Breast epithelium (tissue), 4 donors: ENCODE measurements at regions not wholly inside any gene's neighbourhood (a gene's known extent, or its start where the extent isn't known, plus 50 kb on each side); places are given as distances from the start of the nearest gene placed in this dataset.
"Not testable (repeated sequence)": the region's sequence is repeated elsewhere in the genome, so short reads cannot be mapped to it uniquely, and the experiment has no call there.

Experiments used
- DNase-seq, 2 donors: peaks; one replicate each; pipeline ENCODE4 v3.0.0-alpha.2; 2019; ENCODE audit warnings: low spot score in 2 of 2
- H3K27ac ChIP-seq, 2 donors: fragments of 200-600 bp; sonication (generic) in 1 of 2; one replicate each; pipeline ENCODE4 v1.5.1; 2016 to 2019; ENCODE audit warnings: mild to moderate bottlenecking in 1 of 2
- H3K27me3 ChIP-seq, 2 donors: fragments of 200-600 bp; sonication (generic) in 1 of 2; one replicate each; pipeline versions ENCODE4 v1.5.1 to v1.6.0; 2017 to 2019; ENCODE audit warnings: control low read depth in 1 of 2, mild to moderate bottlenecking in 1 of 2
- H3K36me3 ChIP-seq: fragments of 200-600 bp; one replicate; pipeline ENCODE4 v1.5.1; 2019
- H3K4me1 ChIP-seq, 2 donors: fragments of 200-600 bp; sonication (generic); one replicate each; pipeline ENCODE4 v1.5.1; 2016 to 2019; ENCODE audit warnings: control low read depth in 1 of 2
- H3K4me3 ChIP-seq, 3 donors: fragments of 200-600 bp; sonication (generic); 1 replicate in 2 of 3; 2 replicates in 1 of 3; pipeline ENCODE4 v1.5.1; 2016 to 2019; ENCODE audit warnings: mild to moderate bottlenecking in 3 of 3, moderate library complexity in 2 of 3
- H3K9me3 ChIP-seq, 2 donors: fragments of 200-600 bp; sonication (generic) in 1 of 2; one replicate each; pipeline ENCODE4 v1.5.1; 2016 to 2019; ENCODE audit warnings: control low read depth in 1 of 2
- POLR2A ChIP-seq: fragments of 450-650 bp; IDR thresholded peaks from one replicate; pipeline ENCODE4 v1.6.1; 2016; ENCODE audit warnings: antibody characterized with exemption, mild to moderate bottlenecking, moderate library complexity
- POLR2AphosphoS5 ChIP-seq, 3 donors: sonication (generic); formaldehyde crosslinking; IDR thresholded peaks; one replicate each; pipeline ENCODE4 v1.6.1; 2017; ENCODE audit warnings: antibody characterized with exemption in 3 of 3
- intact Hi-C: fragments of 100-400 bp; cut with DNase I; formaldehyde crosslinking; loops from one replicate; pipeline ENCODE4 v1.15.1; 2023; ENCODE audit warnings: low total_unique reads
- TF ChIP-seq, protein P1 (sequence below), 3 donors: fragments of 450-650 bp; IDR thresholded peaks; one replicate each; pipeline ENCODE4 v1.5.1; 2016 to 2017; ENCODE audit warnings: antibody characterized with exemption in 3 of 3, mild to moderate bottlenecking in 3 of 3, moderate library complexity in 3 of 3

DNA sequence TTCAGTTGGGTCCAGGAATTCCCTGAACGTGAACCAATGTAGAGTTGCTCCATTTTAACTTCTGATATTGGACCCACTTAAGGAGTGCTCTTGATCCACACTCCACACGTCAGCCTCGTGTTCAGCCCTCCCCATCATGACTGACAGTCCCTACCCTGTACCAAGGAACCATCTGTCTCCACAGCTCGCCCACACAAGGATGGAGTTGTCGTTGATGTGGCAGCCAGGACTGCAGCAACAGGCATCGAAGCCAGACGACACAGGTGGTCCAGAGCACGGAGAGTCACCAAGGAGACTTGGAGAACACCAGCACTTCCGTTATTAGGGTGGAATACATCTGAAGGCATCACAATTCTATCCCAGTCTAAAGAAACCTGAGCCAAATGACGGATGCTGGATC, 472.1 kb upstream of the NR3C2 start:
- no peaks in the 10 kb centered on the region for H3K36me3 ChIP-seq
- H3K27me3 ChIP-seq = no peaks in the 10 kb centered on the region
- DNase-seq = no peak
- H3K4me1 ChIP-seq = no peaks in the 10 kb centered on the region
- H3K27ac ChIP-seq = no peak overlapping the region
- intact Hi-C loops = no loop called here
- H3K9me3 ChIP-seq = no peaks in the 10 kb centered on the region
- TF ChIP-seq POLR2AphosphoS5 (IDR thresholded peaks at IDR 0.05) = no peak
- TF ChIP-seq, protein P1, sequence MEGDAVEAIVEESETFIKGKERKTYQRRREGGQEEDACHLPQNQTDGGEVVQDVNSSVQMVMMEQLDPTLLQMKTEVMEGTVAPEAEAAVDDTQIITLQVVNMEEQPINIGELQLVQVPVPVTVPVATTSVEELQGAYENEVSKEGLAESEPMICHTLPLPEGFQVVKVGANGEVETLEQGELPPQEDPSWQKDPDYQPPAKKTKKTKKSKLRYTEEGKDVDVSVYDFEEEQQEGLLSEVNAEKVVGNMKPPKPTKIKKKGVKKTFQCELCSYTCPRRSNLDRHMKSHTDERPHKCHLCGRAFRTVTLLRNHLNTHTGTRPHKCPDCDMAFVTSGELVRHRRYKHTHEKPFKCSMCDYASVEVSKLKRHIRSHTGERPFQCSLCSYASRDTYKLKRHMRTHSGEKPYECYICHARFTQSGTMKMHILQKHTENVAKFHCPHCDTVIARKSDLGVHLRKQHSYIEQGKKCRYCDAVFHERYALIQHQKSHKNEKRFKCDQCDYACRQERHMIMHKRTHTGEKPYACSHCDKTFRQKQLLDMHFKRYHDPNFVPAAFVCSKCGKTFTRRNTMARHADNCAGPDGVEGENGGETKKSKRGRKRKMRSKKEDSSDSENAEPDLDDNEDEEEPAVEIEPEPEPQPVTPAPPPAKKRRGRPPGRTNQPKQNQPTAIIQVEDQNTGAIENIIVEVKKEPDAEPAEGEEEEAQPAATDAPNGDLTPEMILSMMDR (IDR thresholded peaks at IDR 0.05) = no peak
- no peak for TF ChIP-seq POLR2A
- H3K4me3 ChIP-seq = no peak overlapping the region

DNA sequence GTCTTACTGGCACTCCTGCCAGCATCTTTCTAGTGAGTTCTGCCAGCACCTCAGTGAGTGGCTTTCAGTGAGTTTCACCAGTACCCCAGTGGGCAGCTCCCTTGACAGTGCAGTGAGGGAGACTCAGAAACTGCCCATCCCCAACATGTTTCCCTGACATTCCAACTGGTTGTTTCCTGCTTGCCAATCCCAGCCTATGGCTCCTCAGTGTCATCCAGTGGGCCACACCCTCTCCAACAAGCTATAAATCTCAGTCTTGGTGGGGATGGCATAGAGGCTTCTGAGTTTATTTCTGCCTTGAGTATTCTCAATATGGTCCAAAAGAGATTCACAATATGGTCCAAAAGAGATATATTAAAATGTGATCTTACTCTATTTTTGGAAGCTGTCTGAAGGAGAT, 461.2 kb upstream of the NR3C2 start:
- TF ChIP-seq POLR2A (no peak), POLR2AphosphoS5 (IDR thresholded peaks at IDR 0.05) (no peak)
- TF ChIP-seq, protein P1 (IDR thresholded peaks at IDR 0.05) = no peak

DNA sequence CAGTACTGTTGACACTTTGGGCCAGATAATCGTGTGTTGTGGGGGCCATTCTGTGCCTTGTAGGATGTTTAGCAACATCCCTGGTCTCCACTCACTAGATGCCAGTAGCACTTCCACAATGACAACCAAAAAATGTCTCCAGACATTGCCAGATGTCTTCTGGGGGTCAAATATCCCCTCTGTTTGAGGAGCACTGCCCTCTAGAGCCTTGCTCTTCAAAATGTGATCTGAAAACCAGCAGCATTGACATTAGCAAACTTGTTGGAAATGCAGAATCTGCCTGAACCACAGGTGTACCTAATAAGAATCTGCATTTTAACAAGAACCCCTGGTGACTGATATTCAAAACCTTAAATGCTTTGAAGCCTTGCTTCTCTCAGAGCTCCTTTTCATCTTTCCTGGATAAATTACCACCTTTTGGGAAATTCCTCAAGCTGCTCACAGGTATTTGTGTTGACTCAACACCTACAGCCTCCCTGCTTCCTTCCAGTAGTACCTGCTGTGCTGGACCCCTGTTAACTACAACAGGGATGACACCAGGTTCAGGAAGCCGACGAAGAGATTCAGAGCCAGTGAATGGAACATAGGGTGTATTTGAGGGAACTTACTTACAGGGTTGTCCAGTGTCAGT, 459.0 kb upstream of the NR3C2 start:
- Histone ChIP-seq H3K4me3 (no peak overlapping the region), H3K36me3 (no peaks in the 10 kb centered on the region), H3K4me1 (no peaks in the 10 kb centered on the region), H3K27me3 (no peaks in the 10 kb centered on the region), H3K9me3 (peaks cover 14 to 21% of the 10 kb centered on the region in 2 donors), H3K27ac (no peak overlapping the region)
- intact Hi-C loops = no loop called here
- no peak for DNase-seq
- TF ChIP-seq, protein P1 (IDR thresholded peaks at IDR 0.05) = no peak
- no peak for TF ChIP-seq POLR2AphosphoS5 (IDR thresholded peaks at IDR 0.05)
- TF ChIP-seq POLR2A = no peak

More for the DNA sequence above, 461.2 kb upstream of the NR3C2 start:
- Histone ChIP-seq H3K36me3 (no peaks in the 10 kb centered on the region), H3K9me3 (peaks cover 7 to 10% of the 10 kb centered on the region in 2 donors), H3K4me1 (no peaks in the 10 kb centered on the region), H3K4me3 (no peak overlapping the region), H3K27me3 (no peaks in the 10 kb centered on the region), H3K27ac (no peak overlapping the region)
- intact Hi-C loops = no loop called here
- DNase-seq = no peak

DNA sequence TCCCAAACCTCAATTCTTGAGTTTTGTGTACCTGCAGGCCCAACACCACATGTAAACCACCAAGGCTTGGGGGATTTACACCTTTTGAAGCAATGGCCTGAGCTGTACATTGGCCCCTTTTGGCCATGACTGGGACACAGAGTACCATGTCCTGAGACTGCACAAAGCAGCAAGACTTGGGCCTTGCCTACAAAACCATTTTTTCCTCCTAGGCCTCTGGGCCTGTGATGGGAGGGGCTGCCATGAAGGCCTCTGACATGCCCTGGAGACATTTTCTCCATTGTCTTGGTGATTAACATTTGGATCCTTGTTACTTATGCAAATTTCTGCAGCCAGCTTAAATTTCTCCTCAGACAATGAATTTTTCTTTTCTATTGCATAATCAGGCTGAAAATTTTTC, 455.9 kb upstream of the NR3C2 start:
- peaks cover 14 to 21% of the 10 kb centered on the region in 2 donors for H3K9me3 ChIP-seq
- intact Hi-C loops, H3K4me1 ChIP-seq, DNase-seq, H3K27ac ChIP-seq, H3K4me3 ChIP-seq, H3K36me3 ChIP-seq, H3K27me3 ChIP-seq: not testable (repeated sequence)

DNA sequence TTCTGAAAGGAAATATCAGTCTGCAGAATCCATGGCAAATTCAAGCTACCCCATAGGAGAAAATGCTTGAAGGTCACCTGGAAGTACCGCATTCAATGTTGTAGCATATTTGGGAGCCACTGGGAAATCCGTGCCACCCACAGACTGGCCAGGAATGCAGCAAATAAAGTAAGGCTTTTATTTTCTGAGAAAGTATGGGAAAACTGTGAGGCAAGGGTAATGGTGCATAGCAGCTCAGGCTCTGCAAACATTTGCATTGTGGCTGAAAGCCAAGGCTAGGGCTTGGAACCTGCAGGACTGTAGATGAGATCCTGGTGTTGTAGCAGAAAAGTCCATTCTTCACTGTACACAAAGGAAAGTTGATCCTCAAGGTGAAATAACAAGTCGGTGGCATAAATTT, 450.9 kb upstream of the NR3C2 start:
- TF ChIP-seq POLR2A (no peak), POLR2AphosphoS5 (IDR thresholded peaks at IDR 0.05) (no peak)
- TF ChIP-seq, protein P1 (IDR thresholded peaks at IDR 0.05) = no peak
- H3K9me3 ChIP-seq = peaks cover 5 to 8% of the 10 kb centered on the region in 2 donors
- intact Hi-C loops = no loop called here
- no peaks in the 10 kb centered on the region for H3K4me1 ChIP-seq
- no peaks in the 10 kb centered on the region for H3K27me3 ChIP-seq
- H3K36me3 ChIP-seq = no peaks in the 10 kb centered on the region
- no peak overlapping the region for H3K4me3 ChIP-seq
- no peak overlapping the region for H3K27ac ChIP-seq
- no peak for DNase-seq

DNA sequence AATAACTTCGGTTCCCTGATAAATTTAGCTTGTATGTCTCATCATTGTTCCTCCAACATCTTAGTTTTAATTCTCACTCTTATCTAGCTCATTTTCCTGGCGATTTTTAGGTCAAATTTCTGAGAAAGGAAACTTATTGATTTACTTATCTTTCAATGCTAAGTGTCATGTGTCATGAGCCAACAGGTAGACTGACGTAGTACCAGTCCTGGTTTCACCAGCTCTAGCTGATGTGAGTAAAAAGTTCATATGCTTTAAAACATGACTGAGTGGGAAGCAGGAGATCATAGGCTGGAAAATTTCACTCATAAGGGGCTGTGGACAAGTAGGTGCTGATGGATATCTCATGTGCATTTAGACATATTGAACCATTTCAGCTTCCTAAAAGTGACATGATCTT, 441.7 kb upstream of the NR3C2 start:
- TF ChIP-seq POLR2A (no peak), POLR2AphosphoS5 (IDR thresholded peaks at IDR 0.05) (no peak)
- TF ChIP-seq, protein P1 (IDR thresholded peaks at IDR 0.05) = no peak

More for the DNA sequence above, 441.7 kb upstream of the NR3C2 start:
- Histone ChIP-seq H3K27ac (no peak overlapping the region), H3K4me3 (no peak overlapping the region), H3K36me3 (no peaks in the 10 kb centered on the region), H3K4me1 (no peaks in the 10 kb centered on the region), H3K27me3 (no peaks in the 10 kb centered on the region), H3K9me3 (no peaks in the 10 kb centered on the region)
- intact Hi-C loops = no loop called here
- no peak for DNase-seq
